Urinary bladder (tissue), 3 donors: ENCODE measurements at regions not wholly inside any gene's neighbourhood (a gene's known extent, or its start where the extent isn't known, plus 50 kb on each side); places are given as distances from the start of the nearest gene placed in this dataset.

Experiments
- DNase-seq: peaks from one replicate; pipeline ENCODE4 v3.0.0-alpha.2; 2015; ENCODE audit errors: extremely low spot score
- H3K27ac ChIP-seq: one replicate; pipeline ENCODE4 v1.5.1; 2013; ENCODE audit warnings: low read depth, mild to moderate bottlenecking, moderate library complexity
- H3K36me3 ChIP-seq: one replicate; pipeline ENCODE4 v1.6.1; 2013; ENCODE audit warnings: mild to moderate bottlenecking, moderate library complexity; ENCODE audit not compliant: insufficient read depth
- H3K4me1 ChIP-seq: one replicate; pipeline ENCODE4 v1.6.1; 2013; ENCODE audit warnings: mild to moderate bottlenecking, moderate library complexity; ENCODE audit not compliant: insufficient read depth
- H3K4me3 ChIP-seq: one replicate; pipeline ENCODE4 v1.5.1; 2013; ENCODE audit warnings: low read depth, low read length
- WGBS: extraction: QIAGEN DNeasy Blood & Tissue Kit; methylation state at CpG from one replicate; pipeline ENCODE4 v1.1.7; 2013; 5-methylcytosine and 5-hydroxymethylcytosine counted together
- donor health status: healthy with polysubstance abuse.
- donor health status: healthy.

- 78% methylated on average over 2 of the region's 2 CpGs for WGBS
Measured at GRCh38 chr1:218494449-218494852, 149.3 kb downstream of the TGFB2 start.

GRCh38 chr1:218495931-218496330, 150.8 kb downstream of the TGFB2 start:
- H3K27ac ChIP-seq, result no peak overlapping the region

More at GRCh38 chr1:218494449-218494852, 149.3 kb downstream of the TGFB2 start:
- H3K4me3 ChIP-seq, result no peak overlapping the region
- no peak for DNase-seq
- no peak overlapping the region for H3K27ac ChIP-seq
- H3K36me3 ChIP-seq, result no peaks in the 10 kb centered on the region
- H3K4me1 ChIP-seq, result no peaks in the 10 kb centered on the region

GRCh38 chr1:218496561-218496960, 151.4 kb downstream of the TGFB2 start:
- 58% methylated on average over 2 of the region's 2 CpGs for WGBS
- Histone ChIP-seq H3K4me3 (no peak overlapping the region), H3K4me1 (no peaks in the 10 kb centered on the region), H3K36me3 (no peaks in the 10 kb centered on the region), H3K27ac (no peak overlapping the region)
- no peak for DNase-seq

More at GRCh38 chr1:218495931-218496330, 150.8 kb downstream of the TGFB2 start:
- 76% methylated on average over 3 of the region's 3 CpGs for WGBS
- no peak for DNase-seq
- Histone ChIP-seq H3K4me1 (no peaks in the 10 kb centered on the region), H3K4me3 (no peak overlapping the region), H3K36me3 (no peaks in the 10 kb centered on the region)

GRCh38 chr1:218498056-218498938, 153.2 kb downstream of the TGFB2 start:
- no peak overlapping the region for H3K27ac ChIP-seq
- 44% methylated on average over 8 of the region's 8 CpGs for WGBS
- no peak for DNase-seq
- no peaks in the 10 kb centered on the region for H3K36me3 ChIP-seq
- no peaks in the 10 kb centered on the region for H3K4me1 ChIP-seq
- peak overlapping the region; percentile 32 for H3K4me3 ChIP-seq

- WGBS, result 28% methylated on average over 4 of the region's 4 CpGs
- Histone ChIP-seq H3K4me1 (no peaks in the 10 kb centered on the region), H3K27ac (peak overlapping the region; percentile 5), H3K4me3 (peak overlapping the region; percentile 32), H3K36me3 (no peaks in the 10 kb centered on the region)
- no peak for DNase-seq
Measured at GRCh38 chr1:218499011-218499691, 154.0 kb downstream of the TGFB2 start.

- no peak overlapping the region for H3K27ac ChIP-seq
- no peak for DNase-seq
- no peak overlapping the region for H3K4me3 ChIP-seq
- H3K36me3 ChIP-seq, result no peaks in the 10 kb centered on the region
- WGBS, result 93% methylated on average over 7 of the region's 7 CpGs
- H3K4me1 ChIP-seq, result no peaks in the 10 kb centered on the region
Measured at GRCh38 chr1:218499911-218500310, 154.8 kb downstream of the TGFB2 start.

GRCh38 chr1:218501161-218501560, 156.0 kb downstream of the TGFB2 start:
- WGBS, result 54% methylated on average over 5 of the region's 5 CpGs
- no peak overlapping the region for H3K27ac ChIP-seq

GRCh38 chr1:218502383-218502782, 157.2 kb downstream of the TGFB2 start:
- no peak overlapping the region for H3K4me3 ChIP-seq
- H3K36me3 ChIP-seq, result no peaks in the 10 kb centered on the region
- no peak overlapping the region for H3K27ac ChIP-seq
- DNase-seq, result no peak
- WGBS, result 95% methylated on average over 2 of the region's 2 CpGs
- no peaks in the 10 kb centered on the region for H3K4me1 ChIP-seq

More at GRCh38 chr1:218501161-218501560, 156.0 kb downstream of the TGFB2 start:
- no peaks in the 10 kb centered on the region for H3K36me3 ChIP-seq
- H3K4me1 ChIP-seq, result no peaks in the 10 kb centered on the region
- H3K4me3 ChIP-seq, result no peak overlapping the region
- no peak for DNase-seq

GRCh38 chr1:218503102-218503501, 158.0 kb downstream of the TGFB2 start:
- Histone ChIP-seq H3K4me3 (no peak overlapping the region), H3K4me1 (no peaks in the 10 kb centered on the region), H3K36me3 (no peaks in the 10 kb centered on the region), H3K27ac (no peak overlapping the region)
- no peak for DNase-seq

- no peak overlapping the region for H3K4me3 ChIP-seq
- DNase-seq, result no peak
- H3K4me1 ChIP-seq, result no peaks in the 10 kb centered on the region
- no peaks in the 10 kb centered on the region for H3K36me3 ChIP-seq
- no peak overlapping the region for H3K27ac ChIP-seq
- WGBS, result 90% methylated on average over 2 of the region's 2 CpGs
Measured at GRCh38 chr1:218507355-218508002, 162.3 kb downstream of the TGFB2 start.

- no peaks in the 10 kb centered on the region for H3K36me3 ChIP-seq
- H3K27ac ChIP-seq, result no peak overlapping the region
- WGBS, result 85% methylated on average over 6 of the region's 6 CpGs
- DNase-seq, result no peak
- no peak overlapping the region for H3K4me3 ChIP-seq
- H3K4me1 ChIP-seq, result no peaks in the 10 kb centered on the region
Measured at GRCh38 chr1:218510153-218510772, 165.1 kb downstream of the TGFB2 start.

GRCh38 chr1:218513328-218513727, 168.2 kb downstream of the TGFB2 start:
- 91% methylated on average over 3 of the region's 3 CpGs for WGBS
- DNase-seq, result no peak
- H3K4me1 ChIP-seq, result no peaks in the 10 kb centered on the region
- no peak overlapping the region for H3K4me3 ChIP-seq
- H3K36me3 ChIP-seq, result no peaks in the 10 kb centered on the region
- H3K27ac ChIP-seq, result no peak overlapping the region

GRCh38 chr1:218514689-218515088, 169.6 kb downstream of the TGFB2 start:
- no peaks in the 10 kb centered on the region for H3K4me1 ChIP-seq
- no peak overlapping the region for H3K4me3 ChIP-seq
- H3K27ac ChIP-seq, result no peak overlapping the region
- WGBS, result 83% methylated on average over 2 of the region's 2 CpGs
- DNase-seq, result no peak
- no peaks in the 10 kb centered on the region for H3K36me3 ChIP-seq
